HEK293 (cell line): ENCODE measurements at regions not wholly inside any gene's neighbourhood (a gene's known extent, or its start where the extent isn't known, plus 50 kb on each side); places are given as distances from the start of the nearest gene placed in this dataset.
A peak's percentile ranks its signal among the peaks of the same experiment; 100 is the strongest.

Experiments used
- FEZF1 ChIP-seq: fragments of 450-650 bp; formaldehyde crosslinking; IDR thresholded peaks from 2 replicates; pipeline ENCODE4 v1.5.1; 2016; ENCODE audit warnings: missing biosample characterization, missing genetic modification characterization
- GFI1B ChIP-seq: fragments of 450-650 bp; formaldehyde crosslinking; IDR thresholded peaks from 2 replicates; pipeline ENCODE4 v1.5.1; 2016; ENCODE audit warnings: missing biosample characterization, missing genetic modification characterization
- HOXD13 ChIP-seq: sonication (generic); formaldehyde crosslinking; IDR thresholded peaks from 2 replicates; pipeline ENCODE4 v1.8.0; 2022; ENCODE audit warnings: missing genetic modification reagents, borderline replicate concordance
- KLF9 ChIP-seq: fragments of 450-650 bp; formaldehyde crosslinking; IDR thresholded peaks from 2 replicates; pipeline ENCODE4 v1.5.1; 2016; ENCODE audit warnings: missing biosample characterization, missing genetic modification characterization, low read depth
- OSR2 ChIP-seq: fragments of 450-650 bp; formaldehyde crosslinking; IDR thresholded peaks from 2 replicates; pipeline ENCODE4 v1.5.1; 2016; ENCODE audit warnings: missing biosample characterization, missing genetic modification characterization
- OVOL3 ChIP-seq: fragments of 450-650 bp; formaldehyde crosslinking; IDR thresholded peaks from 2 replicates; pipeline ENCODE4 v1.5.1; 2016; ENCODE audit warnings: missing biosample characterization, missing genetic modification characterization
- PRDM1 ChIP-seq: fragments of 450-650 bp; formaldehyde crosslinking; IDR thresholded peaks from 2 replicates; pipeline ENCODE4; 2016; ENCODE audit warnings: missing biosample characterization, missing genetic modification characterization
- SETDB1 ChIP-seq: IDR thresholded peaks from one replicate; pipeline ENCODE4 v1.6.1; 2017; ENCODE audit warnings: mild to moderate bottlenecking, low read length, moderate library complexity, mixed read lengths; ENCODE audit not compliant: insufficient read length
- SP3 ChIP-seq: fragments of 450-650 bp; formaldehyde crosslinking; IDR thresholded peaks from 2 replicates; pipeline ENCODE4 v1.5.1; 2016; ENCODE audit warnings: missing biosample characterization, missing genetic modification characterization
- ZBTB10 ChIP-seq: fragments of 450-650 bp; formaldehyde crosslinking; IDR thresholded peaks from 2 replicates; pipeline ENCODE4 v1.5.1; 2016; ENCODE audit warnings: missing biosample characterization, missing genetic modification characterization
- ZBTB21 ChIP-seq: fragments of 450-650 bp; formaldehyde crosslinking; IDR thresholded peaks from 2 replicates; pipeline ENCODE4 v1.5.1; 2017; ENCODE audit warnings: missing biosample characterization, missing genetic modification characterization
- ZEB2 ChIP-seq: fragments of 450-650 bp; formaldehyde crosslinking; IDR thresholded peaks from 2 replicates; pipeline ENCODE4 v1.5.1; 2016; ENCODE audit warnings: missing biosample characterization, missing genetic modification characterization
- ZFP69B ChIP-seq: fragments of 450-650 bp; formaldehyde crosslinking; IDR thresholded peaks from 2 replicates; pipeline ENCODE4 v1.5.1; 2016; ENCODE audit warnings: missing biosample characterization, missing genetic modification characterization
- ZNF404 ChIP-seq: fragments of 450-650 bp; formaldehyde crosslinking; IDR thresholded peaks from 2 replicates; pipeline ENCODE4 v1.5.1; 2017; ENCODE audit warnings: missing biosample characterization, missing genetic modification characterization
- ZNF423 ChIP-seq: fragments of 450-650 bp; formaldehyde crosslinking; IDR thresholded peaks from 2 replicates; pipeline ENCODE4 v1.5.1; 2016; ENCODE audit warnings: missing biosample characterization, missing genetic modification characterization
- ZNF549 ChIP-seq: fragments of 450-650 bp; IDR thresholded peaks from 2 replicates; pipeline ENCODE4 v1.5.1; 2018; ENCODE audit warnings: missing biosample characterization, missing genetic modification characterization, mild to moderate bottlenecking, inconsistent platforms, moderate library complexity
- ZNF558 ChIP-seq: fragments of 450-650 bp; formaldehyde crosslinking; IDR thresholded peaks from 2 replicates; pipeline ENCODE4 v1.5.1; 2016; ENCODE audit warnings: missing biosample characterization, missing genetic modification characterization
- ZNF629 ChIP-seq: fragments of 450-650 bp; formaldehyde crosslinking; IDR thresholded peaks from 2 replicates; pipeline ENCODE4 v1.5.1; 2017; ENCODE audit warnings: missing biosample characterization, missing genetic modification characterization
- ZNF664 ChIP-seq: fragments of 450-650 bp; formaldehyde crosslinking; IDR thresholded peaks from 2 replicates; pipeline ENCODE4 v1.5.1; 2016; ENCODE audit warnings: missing biosample characterization, missing genetic modification characterization
- ZNF670 ChIP-seq: fragments of 450-650 bp; formaldehyde crosslinking; IDR thresholded peaks from 2 replicates; pipeline ENCODE4 v1.5.1; 2016; ENCODE audit warnings: missing biosample characterization, missing genetic modification characterization, low read depth
- ZSCAN23 ChIP-seq: fragments of 450-650 bp; formaldehyde crosslinking; IDR thresholded peaks from 2 replicates; pipeline ENCODE4 v1.5.1; 2016; ENCODE audit warnings: missing biosample characterization, missing genetic modification characterization
- ZXDB ChIP-seq: fragments of 450-650 bp; formaldehyde crosslinking; IDR thresholded peaks from 2 replicates; pipeline ENCODE4 v1.5.1; 2016; ENCODE audit warnings: missing biosample characterization, missing genetic modification characterization
- TF ChIP-seq, protein P1 (sequence below): fragments of 450-650 bp; formaldehyde crosslinking; IDR thresholded peaks from 2 replicates; pipeline ENCODE4 v1.5.1; 2016; ENCODE audit warnings: missing biosample characterization, missing genetic modification characterization
- TF ChIP-seq, protein P2 (sequence below): fragments of 450-650 bp; formaldehyde crosslinking; IDR thresholded peaks from 2 replicates; pipeline ENCODE4 v1.5.1; 2017; ENCODE audit warnings: missing biosample characterization, missing genetic modification characterization
- TF ChIP-seq, protein P3 (sequence below): fragments of 450-650 bp; formaldehyde crosslinking; IDR thresholded peaks from 2 replicates; pipeline ENCODE4 v1.5.1; 2016; ENCODE audit warnings: missing biosample characterization, missing genetic modification characterization
- TF ChIP-seq, protein P4 (sequence below): fragments of 450-650 bp; formaldehyde crosslinking; IDR thresholded peaks from 2 replicates; pipeline ENCODE4 v1.5.1; 2016; ENCODE audit warnings: missing biosample characterization, missing genetic modification characterization
- TF ChIP-seq, protein P5 (sequence below): fragments of 450-650 bp; formaldehyde crosslinking; IDR thresholded peaks from 2 replicates; pipeline ENCODE4 v1.5.1; 2016; ENCODE audit warnings: missing biosample characterization, missing genetic modification characterization, borderline replicate concordance

DNA sequence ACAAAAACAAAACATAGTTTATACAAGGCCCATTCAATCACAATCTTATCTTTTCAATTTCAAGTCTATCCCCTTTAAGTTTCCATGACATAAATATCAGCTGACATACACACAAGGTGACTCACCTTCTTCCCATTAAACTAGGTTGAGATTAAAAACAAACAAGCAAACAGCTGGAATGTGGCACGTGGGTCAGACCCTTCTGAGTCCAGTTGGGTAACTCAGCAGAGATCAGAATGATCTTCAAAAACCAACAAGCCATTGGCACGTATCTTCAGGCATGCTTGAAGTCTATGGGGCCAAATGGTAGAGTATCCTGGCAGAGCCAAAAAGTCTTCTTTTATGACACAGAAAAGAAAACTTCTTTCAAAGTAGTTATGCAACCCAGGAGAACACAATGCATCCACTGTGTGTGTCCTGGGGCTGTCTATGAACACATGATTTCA is 603.5 kb upstream of the CITED2 start (continued):
- TF ChIP-seq ZBTB21 (tag by site-specific recombination): peak; percentile 94
- 0 out of 2 replicates have a peak, but pooled peaks have one; percentile 14 for TF ChIP-seq OSR2 (tag by site-specific recombination)
- TF ChIP-seq, protein P1, sequence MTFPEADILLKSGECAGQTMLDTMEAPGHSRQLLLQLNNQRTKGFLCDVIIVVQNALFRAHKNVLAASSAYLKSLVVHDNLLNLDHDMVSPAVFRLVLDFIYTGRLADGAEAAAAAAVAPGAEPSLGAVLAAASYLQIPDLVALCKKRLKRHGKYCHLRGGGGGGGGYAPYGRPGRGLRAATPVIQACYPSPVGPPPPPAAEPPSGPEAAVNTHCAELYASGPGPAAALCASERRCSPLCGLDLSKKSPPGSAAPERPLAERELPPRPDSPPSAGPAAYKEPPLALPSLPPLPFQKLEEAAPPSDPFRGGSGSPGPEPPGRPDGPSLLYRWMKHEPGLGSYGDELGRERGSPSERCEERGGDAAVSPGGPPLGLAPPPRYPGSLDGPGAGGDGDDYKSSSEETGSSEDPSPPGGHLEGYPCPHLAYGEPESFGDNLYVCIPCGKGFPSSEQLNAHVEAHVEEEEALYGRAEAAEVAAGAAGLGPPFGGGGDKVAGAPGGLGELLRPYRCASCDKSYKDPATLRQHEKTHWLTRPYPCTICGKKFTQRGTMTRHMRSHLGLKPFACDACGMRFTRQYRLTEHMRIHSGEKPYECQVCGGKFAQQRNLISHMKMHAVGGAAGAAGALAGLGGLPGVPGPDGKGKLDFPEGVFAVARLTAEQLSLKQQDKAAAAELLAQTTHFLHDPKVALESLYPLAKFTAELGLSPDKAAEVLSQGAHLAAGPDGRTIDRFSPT: peak; percentile 64
- TF ChIP-seq FEZF1 (tag by site-specific recombination): peak; percentile 70
- TF ChIP-seq HOXD13: 0 out of 2 replicates have a peak, but pooled peaks have one; percentile 51
- TF ChIP-seq PRDM1 (tag by site-specific recombination): peak; percentile 33; the same call in 1 of the 2 replicates
- peak; percentile 94 for TF ChIP-seq ZNF629
- TF ChIP-seq ZNF423 (tag by site-specific recombination): no peak
- no peak for TF ChIP-seq ZNF549 (tag by site-specific recombination)
- TF ChIP-seq KLF9 (tag by site-specific recombination): no peak
- TF ChIP-seq, protein P2, sequence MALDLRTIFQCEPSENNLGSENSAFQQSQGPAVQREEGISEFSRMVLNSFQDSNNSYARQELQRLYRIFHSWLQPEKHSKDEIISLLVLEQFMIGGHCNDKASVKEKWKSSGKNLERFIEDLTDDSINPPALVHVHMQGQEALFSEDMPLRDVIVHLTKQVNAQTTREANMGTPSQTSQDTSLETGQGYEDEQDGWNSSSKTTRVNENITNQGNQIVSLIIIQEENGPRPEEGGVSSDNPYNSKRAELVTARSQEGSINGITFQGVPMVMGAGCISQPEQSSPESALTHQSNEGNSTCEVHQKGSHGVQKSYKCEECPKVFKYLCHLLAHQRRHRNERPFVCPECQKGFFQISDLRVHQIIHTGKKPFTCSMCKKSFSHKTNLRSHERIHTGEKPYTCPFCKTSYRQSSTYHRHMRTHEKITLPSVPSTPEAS (tag by site-specific recombination): peak; percentile 22; the same call in 1 of the 2 replicates
- no peak for TF ChIP-seq ZNF670 (tag by site-specific recombination)
- TF ChIP-seq ZNF404 (tag by site-specific recombination): no peak
- TF ChIP-seq, protein P3, sequence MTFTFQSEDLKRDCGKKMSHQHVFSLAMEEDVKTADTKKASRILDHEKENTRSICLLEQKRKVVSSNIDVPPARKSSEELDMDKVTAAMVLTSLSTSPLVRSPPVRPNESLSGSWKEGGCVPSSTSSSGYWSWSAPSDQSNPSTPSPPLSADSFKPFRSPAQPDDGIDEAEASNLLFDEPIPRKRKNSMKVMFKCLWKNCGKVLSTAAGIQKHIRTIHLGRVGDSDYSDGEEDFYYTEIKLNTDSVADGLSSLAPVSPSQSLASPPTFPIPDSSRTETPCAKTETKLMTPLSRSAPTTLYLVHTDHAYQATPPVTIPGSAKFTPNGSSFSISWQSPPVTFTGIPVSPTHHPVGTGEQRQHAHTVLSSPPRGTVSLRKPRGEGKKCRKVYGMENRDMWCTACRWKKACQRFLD (tag by site-specific recombination): no peak
- no peak for TF ChIP-seq ZNF664 (tag by site-specific recombination)
- 0 out of 2 replicates have a peak, but pooled peaks have one; percentile 40 for TF ChIP-seq ZBTB10 (tag by site-specific recombination)
- peak; percentile 78 for TF ChIP-seq ZFP69B (tag by site-specific recombination)
- peak; percentile 76 for TF ChIP-seq ZXDB (tag by site-specific recombination)
- TF ChIP-seq OVOL3: no peak
- TF ChIP-seq, protein P4, sequence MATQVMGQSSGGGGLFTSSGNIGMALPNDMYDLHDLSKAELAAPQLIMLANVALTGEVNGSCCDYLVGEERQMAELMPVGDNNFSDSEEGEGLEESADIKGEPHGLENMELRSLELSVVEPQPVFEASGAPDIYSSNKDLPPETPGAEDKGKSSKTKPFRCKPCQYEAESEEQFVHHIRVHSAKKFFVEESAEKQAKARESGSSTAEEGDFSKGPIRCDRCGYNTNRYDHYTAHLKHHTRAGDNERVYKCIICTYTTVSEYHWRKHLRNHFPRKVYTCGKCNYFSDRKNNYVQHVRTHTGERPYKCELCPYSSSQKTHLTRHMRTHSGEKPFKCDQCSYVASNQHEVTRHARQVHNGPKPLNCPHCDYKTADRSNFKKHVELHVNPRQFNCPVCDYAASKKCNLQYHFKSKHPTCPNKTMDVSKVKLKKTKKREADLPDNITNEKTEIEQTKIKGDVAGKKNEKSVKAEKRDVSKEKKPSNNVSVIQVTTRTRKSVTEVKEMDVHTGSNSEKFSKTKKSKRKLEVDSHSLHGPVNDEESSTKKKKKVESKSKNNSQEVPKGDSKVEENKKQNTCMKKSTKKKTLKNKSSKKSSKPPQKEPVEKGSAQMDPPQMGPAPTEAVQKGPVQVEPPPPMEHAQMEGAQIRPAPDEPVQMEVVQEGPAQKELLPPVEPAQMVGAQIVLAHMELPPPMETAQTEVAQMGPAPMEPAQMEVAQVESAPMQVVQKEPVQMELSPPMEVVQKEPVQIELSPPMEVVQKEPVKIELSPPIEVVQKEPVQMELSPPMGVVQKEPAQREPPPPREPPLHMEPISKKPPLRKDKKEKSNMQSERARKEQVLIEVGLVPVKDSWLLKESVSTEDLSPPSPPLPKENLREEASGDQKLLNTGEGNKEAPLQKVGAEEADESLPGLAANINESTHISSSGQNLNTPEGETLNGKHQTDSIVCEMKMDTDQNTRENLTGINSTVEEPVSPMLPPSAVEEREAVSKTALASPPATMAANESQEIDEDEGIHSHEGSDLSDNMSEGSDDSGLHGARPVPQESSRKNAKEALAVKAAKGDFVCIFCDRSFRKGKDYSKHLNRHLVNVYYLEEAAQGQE (tag by site-specific recombination): no peak
- 0 out of 2 replicates have a peak, but pooled peaks have one; percentile 19 for TF ChIP-seq ZSCAN23 (tag by site-specific recombination)
- TF ChIP-seq ZEB2 (tag by site-specific recombination): peak; percentile 50; the same call in 1 of the 2 replicates
- peak; percentile 46 for TF ChIP-seq SETDB1
- TF ChIP-seq SP3 (tag by site-specific recombination): peak; percentile 51; the same call in 1 of the 2 replicates
- TF ChIP-seq, protein P5, sequence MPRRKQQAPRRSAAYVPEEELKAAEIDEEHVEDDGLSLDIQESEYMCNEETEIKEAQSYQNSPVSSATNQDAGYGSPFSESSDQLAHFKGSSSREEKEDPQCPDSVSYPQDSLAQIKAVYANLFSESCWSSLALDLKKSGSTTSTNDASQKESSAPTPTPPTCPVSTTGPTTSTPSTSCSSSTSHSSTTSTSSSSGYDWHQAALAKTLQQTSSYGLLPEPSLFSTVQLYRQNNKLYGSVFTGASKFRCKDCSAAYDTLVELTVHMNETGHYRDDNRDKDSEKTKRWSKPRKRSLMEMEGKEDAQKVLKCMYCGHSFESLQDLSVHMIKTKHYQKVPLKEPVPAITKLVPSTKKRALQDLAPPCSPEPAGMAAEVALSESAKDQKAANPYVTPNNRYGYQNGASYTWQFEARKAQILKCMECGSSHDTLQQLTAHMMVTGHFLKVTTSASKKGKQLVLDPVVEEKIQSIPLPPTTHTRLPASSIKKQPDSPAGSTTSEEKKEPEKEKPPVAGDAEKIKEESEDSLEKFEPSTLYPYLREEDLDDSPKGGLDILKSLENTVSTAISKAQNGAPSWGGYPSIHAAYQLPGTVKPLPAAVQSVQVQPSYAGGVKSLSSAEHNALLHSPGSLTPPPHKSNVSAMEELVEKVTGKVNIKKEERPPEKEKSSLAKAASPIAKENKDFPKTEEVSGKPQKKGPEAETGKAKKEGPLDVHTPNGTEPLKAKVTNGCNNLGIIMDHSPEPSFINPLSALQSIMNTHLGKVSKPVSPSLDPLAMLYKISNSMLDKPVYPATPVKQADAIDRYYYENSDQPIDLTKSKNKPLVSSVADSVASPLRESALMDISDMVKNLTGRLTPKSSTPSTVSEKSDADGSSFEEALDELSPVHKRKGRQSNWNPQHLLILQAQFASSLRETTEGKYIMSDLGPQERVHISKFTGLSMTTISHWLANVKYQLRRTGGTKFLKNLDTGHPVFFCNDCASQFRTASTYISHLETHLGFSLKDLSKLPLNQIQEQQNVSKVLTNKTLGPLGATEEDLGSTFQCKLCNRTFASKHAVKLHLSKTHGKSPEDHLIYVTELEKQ (tag by site-specific recombination): peak; percentile 28; the same call in 1 of the 2 replicates
- TF ChIP-seq GFI1B: peak; percentile 83
- no peak for TF ChIP-seq ZNF558 (tag by site-specific recombination)
